ENCODE measurements at regions not wholly inside any gene's neighbourhood (a gene's known extent, or its start where the extent isn't known, plus 50 kb on each side); places are given as distances from the start of the nearest gene placed in this dataset.

DNA sequence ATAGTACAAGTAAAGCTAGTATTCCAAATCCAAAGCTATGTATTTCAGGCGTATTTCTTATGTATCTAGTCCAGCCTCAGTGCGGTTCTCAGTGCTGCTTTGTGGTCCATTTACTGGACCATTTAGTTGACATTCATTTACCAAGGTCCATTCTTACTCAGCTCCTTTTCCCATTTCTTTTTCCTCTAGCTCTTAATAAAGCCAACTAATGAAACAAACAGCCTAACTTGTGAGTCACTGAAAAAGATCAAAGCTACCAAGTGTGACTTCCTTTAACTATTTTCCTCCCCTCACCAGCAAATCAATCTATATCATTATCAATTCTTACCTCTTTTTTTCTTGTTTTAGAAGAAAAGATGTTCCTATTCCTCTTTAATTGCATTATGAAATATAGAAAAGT, 64.0 kb downstream of the CYB561 start:
- Histone ChIP-seq H3K36me3 (peaks cover 16% of the 10 kb centered on the region), H3K4me3 (ENCODE audit: low read depth, low read length) (no peak overlapping the region), H3K9me3 (ENCODE audit: severe bottlenecking) (no peaks in the 10 kb centered on the region), H3K27ac (no peak overlapping the region), H3K27me3 (ENCODE audit: insufficient read depth, low read depth, severe bottlenecking) (no peaks in the 10 kb centered on the region)
- TF ChIP-seq, protein P1, sequence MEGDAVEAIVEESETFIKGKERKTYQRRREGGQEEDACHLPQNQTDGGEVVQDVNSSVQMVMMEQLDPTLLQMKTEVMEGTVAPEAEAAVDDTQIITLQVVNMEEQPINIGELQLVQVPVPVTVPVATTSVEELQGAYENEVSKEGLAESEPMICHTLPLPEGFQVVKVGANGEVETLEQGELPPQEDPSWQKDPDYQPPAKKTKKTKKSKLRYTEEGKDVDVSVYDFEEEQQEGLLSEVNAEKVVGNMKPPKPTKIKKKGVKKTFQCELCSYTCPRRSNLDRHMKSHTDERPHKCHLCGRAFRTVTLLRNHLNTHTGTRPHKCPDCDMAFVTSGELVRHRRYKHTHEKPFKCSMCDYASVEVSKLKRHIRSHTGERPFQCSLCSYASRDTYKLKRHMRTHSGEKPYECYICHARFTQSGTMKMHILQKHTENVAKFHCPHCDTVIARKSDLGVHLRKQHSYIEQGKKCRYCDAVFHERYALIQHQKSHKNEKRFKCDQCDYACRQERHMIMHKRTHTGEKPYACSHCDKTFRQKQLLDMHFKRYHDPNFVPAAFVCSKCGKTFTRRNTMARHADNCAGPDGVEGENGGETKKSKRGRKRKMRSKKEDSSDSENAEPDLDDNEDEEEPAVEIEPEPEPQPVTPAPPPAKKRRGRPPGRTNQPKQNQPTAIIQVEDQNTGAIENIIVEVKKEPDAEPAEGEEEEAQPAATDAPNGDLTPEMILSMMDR (IDR thresholded peaks at IDR 0.05; ENCODE audit: low read depth, low read length), result no peak
- no peak for DNase-seq

Measured in WERI-Rb-1 (cell line).